CD4-positive, CD25-positive, alpha-beta regulatory T cell (primary cell): ENCODE measurements at regions not wholly inside any gene's neighbourhood (a gene's known extent, or its start where the extent isn't known, plus 50 kb on each side); places are given as distances from the start of the nearest gene placed in this dataset.

Source experiments
- ATAC-seq, 2 donors: fragments of 150-1000 bp; cut with Tn5 transposase; one replicate each; pipeline ENCODE4 v1.10.0; 2021; ENCODE audit warnings: low read depth in 2 of 2, moderate number of reproducible peaks in 2 of 2, moderate library complexity in 1 of 2
- DNase-seq, 3 donors: peaks; one replicate each; pipeline versions ENCODE4 v3.0.0 to v3.0.0-alpha.2; 2012 to 2022; ENCODE audit warnings: mixed read lengths in 1 of 3
- H3K27ac ChIP-seq: one replicate; pipeline ENCODE4 v1.7.0; 2013; ENCODE audit warnings: mild to moderate bottlenecking, low read length; ENCODE audit not compliant: insufficient read depth, poor library complexity, severe bottlenecking
- H3K27me3 ChIP-seq: one replicate; pipeline ENCODE4 v1.7.0; 2013; ENCODE audit warnings: low read length; ENCODE audit not compliant: control insufficient read depth, insufficient read depth
- H3K36me3 ChIP-seq: one replicate; pipeline ENCODE4 v1.7.0; 2013; ENCODE audit warnings: mild to moderate bottlenecking, low read length, moderate library complexity; ENCODE audit not compliant: control insufficient read depth, insufficient read depth
- H3K4me1 ChIP-seq: 2 replicates; pipeline ENCODE4 v1.7.0; 2013; ENCODE audit warnings: mild to moderate bottlenecking, low read length; ENCODE audit not compliant: insufficient read depth, control insufficient read depth, poor library complexity, severe bottlenecking
- H3K4me3 ChIP-seq: one replicate; pipeline ENCODE4 v1.7.0; 2013; ENCODE audit warnings: low read depth, mild to moderate bottlenecking, low read length, moderate library complexity
- H3K9me3 ChIP-seq, 2 experiments: 1 replicate in 1 of 2; 2 replicates in 1 of 2; pipeline ENCODE4 v1.7.0; 2013; ENCODE audit warnings: low read length in 2 of 2, mild to moderate bottlenecking in 1 of 2, moderate library complexity in 1 of 2; ENCODE audit not compliant: control insufficient read depth in 2 of 2
- H3K27ac Mint-ChIP-seq, 3 donors: one replicate each; pipeline ENCODE4 v1.8.0; 2020 to 2022; ENCODE audit warnings: mild to moderate bottlenecking in 3 of 3, mixed read lengths in 3 of 3, moderate library complexity in 2 of 3
- H3K27me3 Mint-ChIP-seq: one replicate; pipeline ENCODE4 v1.8.0; 2022; ENCODE audit warnings: mild to moderate bottlenecking, mixed read lengths
- H3K36me3 Mint-ChIP-seq: one replicate; pipeline ENCODE4 v1.8.0; 2020; ENCODE audit warnings: mixed read lengths
- H3K4me1 Mint-ChIP-seq, 4 donors: one replicate each; pipeline ENCODE4 v1.8.0; 2020 to 2022; ENCODE audit warnings: mixed read lengths in 4 of 4, mild to moderate bottlenecking in 1 of 4
- H3K4me3 Mint-ChIP-seq, 4 donors: one replicate each; pipeline ENCODE4 v1.8.0; 2020 to 2022; ENCODE audit warnings: mild to moderate bottlenecking in 4 of 4, mixed read lengths in 4 of 4, moderate library complexity in 3 of 4
- H3K9me3 Mint-ChIP-seq, 7 donors: one replicate each; pipeline ENCODE4 v1.8.0; 2020 to 2022; ENCODE audit warnings: mixed read lengths in 7 of 7, mild to moderate bottlenecking in 3 of 7, moderate library complexity in 2 of 7

GRCh38 chr1:157368363-157368762, 184.0 kb downstream of the FCRL5 start:
- no peaks in the 10 kb centered on the region for H3K9me3 ChIP-seq
- no peak for DNase-seq
- Mint-ChIP-seq H3K4me1 (no peaks in the 10 kb centered on the region), H3K27me3 (peaks cover 16% of the 10 kb centered on the region), H3K9me3 (no peaks in the 10 kb centered on the region), H3K36me3 (no peaks in the 10 kb centered on the region), H3K4me3 (no peak overlapping the region), H3K27ac (no peak overlapping the region)
- ATAC-seq: no peak
- H3K27ac ChIP-seq: no peak overlapping the region
- H3K4me3 ChIP-seq: no peak overlapping the region
- peaks cover 5% of the 10 kb centered on the region for H3K27me3 ChIP-seq
- H3K36me3 ChIP-seq: no peaks in the 10 kb centered on the region
- no peaks in the 10 kb centered on the region for H3K4me1 ChIP-seq

GRCh38 chr1:157367870-157368269, 184.4 kb downstream of the FCRL5 start:
- H3K9me3 Mint-ChIP-seq: no peaks in the 10 kb centered on the region
- Histone ChIP-seq H3K27ac (no peak overlapping the region), H3K4me3 (no peak overlapping the region), H3K4me1 (no peaks in the 10 kb centered on the region), H3K9me3 (no peaks in the 10 kb centered on the region), H3K27me3 (peaks cover 5% of the 10 kb centered on the region), H3K36me3 (no peaks in the 10 kb centered on the region)
- H3K4me1 Mint-ChIP-seq: no peaks in the 10 kb centered on the region
- peaks cover 12% of the 10 kb centered on the region for H3K27me3 Mint-ChIP-seq
- ATAC-seq: no peak
- no peak for DNase-seq
- H3K36me3 Mint-ChIP-seq: no peaks in the 10 kb centered on the region
- peak overlapping the region in 1 of 3 donors; percentile 52 for H3K27ac Mint-ChIP-seq
- H3K4me3 Mint-ChIP-seq: no peak overlapping the region

- no peak overlapping the region for H3K27ac ChIP-seq
- Mint-ChIP-seq H3K4me3 (no peak overlapping the region), H3K27me3 (peaks cover 12% of the 10 kb centered on the region), H3K27ac (no peak overlapping the region), H3K4me1 (no peaks in the 10 kb centered on the region), H3K36me3 (no peaks in the 10 kb centered on the region), H3K9me3 (no peaks in the 10 kb centered on the region)
- no peaks in the 10 kb centered on the region for H3K9me3 ChIP-seq
- H3K4me1 ChIP-seq: no peaks in the 10 kb centered on the region
- H3K36me3 ChIP-seq: no peaks in the 10 kb centered on the region
- no peak overlapping the region for H3K4me3 ChIP-seq
- no peak for DNase-seq
- peaks cover 5% of the 10 kb centered on the region for H3K27me3 ChIP-seq
- ATAC-seq: no peak
Measured at GRCh38 chr1:157367091-157367739, 185.1 kb downstream of the FCRL5 start.

- H3K36me3 Mint-ChIP-seq: no peaks in the 10 kb centered on the region
- H3K27ac ChIP-seq: no peak overlapping the region
Measured at GRCh38 chr1:157364612-157365011, 187.7 kb downstream of the FCRL5 start.

GRCh38 chr1:157363660-157364140, 188.6 kb downstream of the FCRL5 start:
- Mint-ChIP-seq H3K36me3 (no peaks in the 10 kb centered on the region), H3K4me3 (no peak overlapping the region), H3K27ac (no peak overlapping the region), H3K9me3 (no peaks in the 10 kb centered on the region), H3K27me3 (peaks cover 7% of the 10 kb centered on the region), H3K4me1 (no peaks in the 10 kb centered on the region)
- H3K27ac ChIP-seq: no peak overlapping the region
- no peaks in the 10 kb centered on the region for H3K9me3 ChIP-seq
- DNase-seq: peak in 1 of 3 donors; percentile 15
- no peak for ATAC-seq
- H3K27me3 ChIP-seq: no peaks in the 10 kb centered on the region
- no peaks in the 10 kb centered on the region for H3K36me3 ChIP-seq
- H3K4me1 ChIP-seq: no peaks in the 10 kb centered on the region
- H3K4me3 ChIP-seq: no peak overlapping the region

More at GRCh38 chr1:157364612-157365011, 187.7 kb downstream of the FCRL5 start:
- peaks cover 3% of the 10 kb centered on the region for H3K27me3 ChIP-seq
- no peaks in the 10 kb centered on the region for H3K4me1 Mint-ChIP-seq
- H3K27me3 Mint-ChIP-seq: peaks cover 7% of the 10 kb centered on the region
- H3K4me3 Mint-ChIP-seq: no peak overlapping the region
- ATAC-seq (no peak), DNase-seq (no peak)
- no peaks in the 10 kb centered on the region for H3K9me3 Mint-ChIP-seq
- H3K36me3 ChIP-seq: no peaks in the 10 kb centered on the region
- no peaks in the 10 kb centered on the region for H3K4me1 ChIP-seq
- H3K9me3 ChIP-seq: no peaks in the 10 kb centered on the region
- H3K4me3 ChIP-seq: no peak overlapping the region
- H3K27ac Mint-ChIP-seq: no peak overlapping the region

- H3K27ac ChIP-seq: no peak overlapping the region
- ATAC-seq: no peak
- no peak overlapping the region for H3K27ac Mint-ChIP-seq
- H3K9me3 Mint-ChIP-seq: no peaks in the 10 kb centered on the region
- H3K36me3 Mint-ChIP-seq: no peaks in the 10 kb centered on the region
- H3K4me1 Mint-ChIP-seq: no peaks in the 10 kb centered on the region
- H3K9me3 ChIP-seq: no peaks in the 10 kb centered on the region
- no peaks in the 10 kb centered on the region for H3K27me3 ChIP-seq
- DNase-seq: no peak
- H3K27me3 Mint-ChIP-seq: peaks cover 23% of the 10 kb centered on the region
- no peaks in the 10 kb centered on the region for H3K36me3 ChIP-seq
- no peaks in the 10 kb centered on the region for H3K4me1 ChIP-seq
- H3K4me3 ChIP-seq: no peak overlapping the region
- no peak overlapping the region for H3K4me3 Mint-ChIP-seq
Measured at GRCh38 chr1:157360023-157360390, 192.3 kb downstream of the FCRL5 start.

- no peaks in the 10 kb centered on the region for H3K36me3 ChIP-seq
- H3K4me3 Mint-ChIP-seq: no peak overlapping the region
- H3K27ac Mint-ChIP-seq: no peak overlapping the region
- no peaks in the 10 kb centered on the region for H3K9me3 ChIP-seq
- no peaks in the 10 kb centered on the region for H3K4me1 ChIP-seq
- no peaks in the 10 kb centered on the region for H3K9me3 Mint-ChIP-seq
- no peaks in the 10 kb centered on the region for H3K27me3 ChIP-seq
- no peak for DNase-seq
- no peaks in the 10 kb centered on the region for H3K4me1 Mint-ChIP-seq
- H3K27me3 Mint-ChIP-seq: peaks cover 23% of the 10 kb centered on the region
- ATAC-seq: no peak
- H3K27ac ChIP-seq: no peak overlapping the region
- no peak overlapping the region for H3K4me3 ChIP-seq
- no peaks in the 10 kb centered on the region for H3K36me3 Mint-ChIP-seq
Measured at GRCh38 chr1:157359314-157360022, 192.8 kb downstream of the FCRL5 start.

- no peak overlapping the region for H3K27ac ChIP-seq
Measured at GRCh38 chr1:157357111-157357510, 195.2 kb downstream of the FCRL5 start.

More at GRCh38 chr1:157357111-157357510, 195.2 kb downstream of the FCRL5 start:
- Mint-ChIP-seq H3K27ac (no peak overlapping the region), H3K36me3 (no peaks in the 10 kb centered on the region), H3K27me3 (peaks cover 25% of the 10 kb centered on the region), H3K4me1 (no peaks in the 10 kb centered on the region), H3K4me3 (no peak overlapping the region), H3K9me3 (no peaks in the 10 kb centered on the region)
- H3K4me3 ChIP-seq: no peak overlapping the region
- DNase-seq: no peak
- H3K36me3 ChIP-seq: no peaks in the 10 kb centered on the region
- no peaks in the 10 kb centered on the region for H3K4me1 ChIP-seq
- no peak for ATAC-seq
- H3K9me3 ChIP-seq: no peaks in the 10 kb centered on the region
- H3K27me3 ChIP-seq: peaks cover 6% of the 10 kb centered on the region
